GM13977 (cell line): ENCODE measurements at regions not wholly inside any gene's neighbourhood (a gene's known extent, or its start where the extent isn't known, plus 50 kb on each side); places are given as distances from the start of the nearest gene placed in this dataset.

Source experiments
- DNase-seq: peaks from one replicate; pipeline ENCODE4 v3.0.0; 2012; ENCODE audit warnings: low spot score
- CTCF ChIP-seq: IDR thresholded peaks from 2 replicates; pipeline ENCODE4 v1.5.1; 2012; ENCODE audit warnings: mild to moderate bottlenecking, control low read depth; ENCODE audit not compliant: insufficient read depth; ENCODE audit errors: extremely low read depth, missing control alignments
- in situ Hi-C: fragments of 300-500 bp; cut with MboI; formaldehyde crosslinking; loops from one replicate; pipeline ENCODE4 v1.12.0; 2022; ENCODE audit warnings: low sequenced_read_pairs, low pct_unique_long_range_greater_than_20kb, mixed read lengths, inconsistent platforms; ENCODE audit not compliant: unreplicated experiment

DNA sequence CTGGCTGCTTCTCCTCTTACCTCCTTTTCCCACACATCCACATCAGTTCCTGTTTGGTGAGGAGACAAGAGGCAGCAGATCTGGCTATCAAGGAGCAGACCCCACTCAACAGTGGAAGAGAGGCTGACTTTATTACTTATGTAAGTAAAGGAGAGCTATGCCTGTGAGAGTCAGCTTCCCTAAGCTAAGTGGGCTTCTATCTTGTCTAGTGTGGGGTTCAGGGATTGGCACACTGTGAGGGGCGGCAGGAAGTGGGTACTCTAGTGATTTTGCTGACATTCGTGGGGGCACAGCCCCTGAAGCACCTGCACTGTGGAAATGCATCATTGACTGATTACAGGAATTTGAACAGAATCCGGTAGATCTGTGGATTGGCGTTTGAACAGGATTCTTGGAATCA lies 163.5 kb upstream of the IRX1 start:
- DNase-seq = no peak
- in situ Hi-C loops = no loop called here
- no peak for TF ChIP-seq CTCF

- no peak for TF ChIP-seq CTCF
- no peak for DNase-seq
- in situ Hi-C loops = no loop called here
Measured at GRCh38 chr5:3430691-3431090, 164.9 kb upstream of the IRX1 start.

- TF ChIP-seq CTCF = no peak
- in situ Hi-C loops = no loop called here
Measured at GRCh38 chr5:3429962-3430361, 165.7 kb upstream of the IRX1 start.

GRCh38 chr5:3428334-3428733 lies 167.3 kb upstream of the IRX1 start:
- no peak for TF ChIP-seq CTCF
- DNase-seq = no peak
- in situ Hi-C loops = no loop called here

More at GRCh38 chr5:3429962-3430361, 165.7 kb upstream of the IRX1 start:
- DNase-seq = no peak

DNA sequence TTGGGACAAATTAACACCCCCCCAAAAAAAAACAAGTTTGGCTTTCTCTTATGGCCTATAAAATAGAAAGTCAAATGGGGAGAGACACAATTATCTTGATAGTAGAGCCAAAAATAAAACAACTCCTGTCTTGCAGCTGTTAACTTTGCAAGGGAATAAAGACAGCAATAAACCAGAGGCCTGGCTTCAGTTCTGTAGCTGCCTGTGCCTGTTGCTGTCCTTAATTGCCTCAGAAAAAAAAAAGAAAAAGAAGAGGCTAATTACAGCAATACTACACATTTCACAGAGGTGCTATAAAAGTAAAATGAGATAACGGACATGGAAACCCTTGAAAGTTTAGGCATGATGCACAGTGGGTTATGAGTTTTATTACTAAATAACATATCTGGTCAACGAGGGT lies 170.7 kb upstream of the IRX1 start:
- DNase-seq = no peak
- TF ChIP-seq CTCF = no peak
- in situ Hi-C loops = no loop called here

GRCh38 chr5:3417376-3417943 lies 178.2 kb upstream of the IRX1 start:
- DNase-seq = no peak
- in situ Hi-C loops = no loop called here
- no peak for TF ChIP-seq CTCF

- TF ChIP-seq CTCF = no peak
- in situ Hi-C loops = no loop called here
- no peak for DNase-seq
Measured at GRCh38 chr5:3414371-3414770, 181.3 kb upstream of the IRX1 start.
